Stimulated activated CD4-positive, alpha-beta T cell treated with anti-CD3 and anti-CD28 coated beads, Interleukin-15, amount 100 ng/mL, for 24 hours (primary cell): ENCODE measurements at regions not wholly inside any gene's neighbourhood (a gene's known extent, or its start where the extent isn't known, plus 50 kb on each side); places are given as distances from the start of the nearest gene placed in this dataset.
"Not testable (repeated sequence)": the region's sequence is repeated elsewhere in the genome, so short reads cannot be mapped to it uniquely, and the experiment has no call there.

Source experiments
- DNase-seq: peaks from one replicate; pipeline ENCODE4 v3.0.0-alpha.2; 2020

DNA sequence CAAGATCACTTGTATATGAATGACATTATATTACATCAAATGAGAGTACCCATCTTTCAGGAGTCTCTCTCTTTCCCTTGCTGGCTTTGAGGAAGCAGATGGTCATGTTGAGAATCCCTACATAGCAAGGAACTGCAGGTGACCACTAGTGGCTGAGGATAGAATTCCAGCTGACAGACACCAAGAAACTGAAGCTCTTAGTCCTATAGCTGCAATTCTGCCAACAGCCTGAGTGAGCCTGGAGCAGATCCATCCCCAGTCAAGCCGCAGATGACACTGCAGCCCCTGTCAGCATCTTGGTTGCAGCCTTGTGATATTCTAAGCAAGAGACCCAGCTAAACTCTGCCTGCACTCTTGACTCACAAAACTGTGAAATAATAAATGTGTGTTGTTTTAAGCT lies 531.5 kb downstream of the CSNK1G3 start:
- DNase-seq = no peak

DNA sequence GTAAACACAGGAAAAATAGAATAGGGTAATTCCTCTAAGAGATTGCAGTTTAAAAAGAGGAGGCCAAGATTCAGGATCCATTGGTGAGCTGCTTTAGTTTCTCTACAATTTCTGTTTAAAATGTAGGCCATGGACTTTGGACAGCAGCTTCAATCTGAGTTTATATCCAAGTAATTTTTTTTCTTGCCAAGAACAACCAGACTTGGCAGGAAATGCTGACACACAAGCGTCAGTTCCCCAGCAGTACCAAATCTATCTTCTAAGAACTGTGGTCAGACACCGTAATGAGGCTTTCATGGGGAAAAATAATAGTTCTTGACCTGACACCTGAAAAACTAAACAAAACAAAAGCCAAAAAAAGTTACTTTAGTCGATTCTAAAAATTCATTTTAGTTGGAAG lies 528.8 kb downstream of the CSNK1G3 start:
- no peak for DNase-seq

DNA sequence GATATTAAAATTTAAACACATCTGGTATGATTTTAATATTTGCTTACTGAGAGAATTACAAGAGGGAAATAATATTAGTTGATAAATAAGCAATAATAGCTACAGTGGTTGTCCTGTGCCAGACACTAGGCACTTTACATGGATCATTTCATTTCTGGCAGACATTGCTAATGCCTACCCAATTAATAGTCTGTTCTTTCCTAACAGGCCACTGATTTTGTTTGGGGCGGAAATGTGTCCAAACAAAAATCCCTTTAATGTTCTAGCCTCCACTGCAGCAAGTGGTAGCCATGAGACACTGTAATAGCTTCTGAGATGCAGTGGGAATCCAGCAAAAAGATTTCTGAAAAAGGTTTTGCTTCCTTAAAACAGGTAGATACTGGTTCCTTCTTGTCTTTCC lies 527.4 kb downstream of the CSNK1G3 start:
- DNase-seq = no peak

DNA sequence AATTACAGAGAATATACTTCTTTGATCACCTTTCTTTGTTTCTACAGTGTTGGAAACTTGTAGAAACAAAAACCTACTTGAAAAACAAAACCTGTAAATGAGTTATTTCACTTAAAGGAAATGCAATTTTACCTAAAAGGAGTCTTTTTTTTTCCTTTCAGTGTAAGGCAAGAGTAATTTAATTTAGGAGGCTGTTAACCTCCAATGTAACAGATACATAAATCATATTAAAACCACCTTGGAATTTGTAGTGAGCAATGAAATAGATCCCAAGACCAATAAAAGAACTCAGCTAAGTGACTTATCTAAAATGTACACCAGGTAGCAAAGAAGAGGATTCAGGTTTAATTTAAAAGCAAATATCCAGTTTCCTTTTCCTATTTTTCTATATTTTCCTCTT lies 524.8 kb downstream of the CSNK1G3 start:
- no peak for DNase-seq

DNA sequence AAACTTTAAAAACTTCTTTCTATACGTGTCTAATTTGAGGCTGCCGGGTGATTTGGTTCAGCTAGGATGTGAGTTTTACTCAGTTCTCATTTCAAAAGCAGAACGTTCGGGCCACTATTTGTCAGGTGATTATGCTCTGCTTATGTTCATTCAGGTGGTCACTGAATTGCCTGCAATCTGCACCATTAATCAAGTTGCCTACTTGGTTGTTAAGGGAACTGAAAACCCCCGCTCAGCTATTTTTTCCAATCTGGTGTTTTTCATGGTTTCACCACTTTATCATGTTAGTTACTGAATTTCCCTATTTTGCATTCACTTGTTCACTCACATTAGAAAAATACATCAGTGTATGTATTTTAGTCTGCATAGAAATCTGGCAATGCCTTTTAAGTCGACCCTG lies 523.0 kb downstream of the CSNK1G3 start:
- no peak for DNase-seq

DNA sequence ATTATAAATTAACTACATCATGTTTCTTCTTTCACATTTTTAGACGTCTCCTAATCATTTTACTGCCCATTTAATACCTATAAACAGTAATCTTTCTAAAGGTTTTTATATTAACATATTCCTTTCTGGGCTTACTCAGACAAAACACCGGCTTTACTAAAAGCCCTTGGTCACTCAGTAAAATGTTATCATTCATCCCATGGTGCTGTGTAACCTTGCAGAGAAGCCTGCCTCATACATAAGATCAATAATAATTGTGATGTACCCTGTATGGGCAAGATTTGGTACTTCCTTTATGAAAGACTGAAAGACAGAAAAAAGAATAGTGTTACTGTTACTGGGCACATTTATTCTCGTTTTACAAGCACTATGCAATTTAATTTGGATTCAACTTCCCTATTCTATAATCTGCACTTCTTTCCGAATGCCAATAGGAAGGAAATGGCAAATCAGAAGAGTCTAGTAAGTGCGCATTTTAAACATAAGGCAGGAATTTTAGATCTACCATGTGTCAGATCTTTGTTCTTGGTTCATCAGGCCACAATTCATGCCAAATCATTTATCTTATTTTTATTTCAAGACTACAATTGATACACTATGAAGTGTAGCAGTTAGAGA lies 522.2 kb downstream of the CSNK1G3 start:
- DNase-seq = no peak

DNA sequence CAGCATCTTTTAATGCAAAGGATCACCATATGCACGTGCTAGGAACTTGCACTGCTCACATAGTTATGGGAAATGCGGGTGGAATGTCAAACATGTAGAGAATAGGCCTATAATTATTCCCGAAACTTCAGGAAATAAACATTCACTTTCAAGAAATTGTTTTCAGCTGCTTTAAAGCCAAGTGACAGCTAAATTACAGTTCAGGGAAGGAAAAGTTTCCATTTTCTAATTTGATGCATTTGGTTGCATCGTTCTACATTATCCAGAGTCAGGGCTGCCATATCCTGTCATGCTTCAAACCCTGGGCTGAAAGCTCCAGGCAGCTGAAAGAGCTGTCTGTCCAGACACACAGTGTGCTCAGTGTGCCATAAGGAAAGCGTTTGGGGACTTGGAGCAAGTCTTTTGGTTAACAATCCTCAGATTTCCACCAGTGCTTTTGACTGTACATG lies 518.1 kb downstream of the CSNK1G3 start:
- no peak for DNase-seq

DNA sequence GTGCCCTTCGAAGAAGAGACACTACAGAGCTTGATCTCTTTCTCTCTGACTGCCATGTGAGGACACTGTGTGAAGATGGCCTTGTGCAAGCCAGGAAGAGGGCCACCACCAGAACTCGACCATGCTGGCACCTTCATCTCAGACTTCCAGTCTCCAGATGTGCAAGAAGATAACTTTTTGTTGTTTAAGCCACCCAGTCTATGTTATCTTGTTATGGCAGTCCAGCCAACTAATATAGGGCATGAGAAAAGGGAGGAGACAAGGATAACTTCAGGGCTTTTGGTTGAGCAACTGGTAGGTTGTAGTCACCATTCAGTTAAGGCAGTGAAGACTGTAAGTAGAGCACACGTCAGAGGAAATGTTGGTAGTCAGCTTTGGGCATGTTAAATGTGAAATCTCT lies 515.5 kb downstream of the CSNK1G3 start:
- no peak for DNase-seq

DNA sequence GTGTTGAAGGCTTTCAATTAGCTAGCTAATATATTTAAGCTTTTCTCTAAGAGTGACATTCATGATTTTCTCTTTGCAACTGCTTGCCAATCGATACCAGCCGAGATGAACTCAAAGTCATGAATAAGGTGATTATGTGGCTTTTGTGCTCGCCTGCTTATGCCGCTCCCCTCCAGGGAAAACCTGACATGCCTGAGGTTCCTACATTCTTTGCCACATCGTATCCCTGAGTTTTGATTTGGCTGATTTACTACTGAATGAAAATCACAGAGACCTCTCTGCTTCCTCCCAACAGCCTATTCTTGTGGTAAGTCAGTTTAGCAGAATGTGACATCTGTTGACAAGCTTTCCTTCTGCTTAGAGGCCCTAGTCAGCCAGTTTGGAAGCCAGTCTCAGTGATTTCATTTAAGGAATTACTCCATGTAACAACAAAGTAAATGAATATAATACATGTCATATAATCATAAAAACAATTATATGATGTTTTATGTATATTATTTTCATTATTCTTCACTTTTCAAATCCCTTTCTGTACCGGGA lies 513.4 kb downstream of the CSNK1G3 start:
- DNase-seq = no peak

DNA sequence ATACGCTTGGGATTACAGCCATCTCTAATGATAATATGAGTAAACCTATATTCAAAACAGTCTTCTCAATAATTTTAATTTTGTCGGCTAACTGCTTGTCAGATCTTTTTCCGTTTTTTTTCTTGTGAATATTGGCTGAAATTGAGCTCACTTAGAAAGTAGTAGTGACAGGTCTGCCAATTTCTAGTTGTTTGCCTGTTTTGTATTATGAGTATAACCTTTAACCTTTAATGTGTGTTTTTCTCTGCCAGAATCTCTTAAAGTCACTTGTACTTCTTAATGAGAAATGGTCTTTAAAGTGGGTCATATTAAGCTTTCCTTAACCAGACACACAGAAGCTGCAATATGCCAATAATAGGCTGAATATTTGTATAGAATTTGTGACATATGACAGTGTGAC lies 511.0 kb downstream of the CSNK1G3 start:
- no peak for DNase-seq

DNA sequence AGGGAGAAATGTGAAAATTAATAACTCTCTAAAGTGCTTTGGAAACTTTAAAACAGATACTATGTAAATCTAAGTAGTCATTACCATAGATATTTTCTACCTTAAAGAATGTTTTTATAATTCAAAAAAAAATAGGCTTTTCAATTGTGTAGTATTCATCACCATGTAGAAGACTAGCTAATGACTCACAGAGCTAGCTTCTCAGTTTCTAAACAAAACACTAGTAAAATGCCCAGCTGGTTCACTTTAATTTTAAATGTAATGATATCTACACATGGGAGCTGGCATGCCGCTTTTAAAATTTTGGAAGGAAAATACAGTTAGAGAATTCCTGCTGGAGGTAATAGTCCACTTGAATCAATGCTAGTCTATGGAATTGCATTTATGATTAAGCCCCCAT lies 509.8 kb downstream of the CSNK1G3 start:
- DNase-seq = no peak

DNA sequence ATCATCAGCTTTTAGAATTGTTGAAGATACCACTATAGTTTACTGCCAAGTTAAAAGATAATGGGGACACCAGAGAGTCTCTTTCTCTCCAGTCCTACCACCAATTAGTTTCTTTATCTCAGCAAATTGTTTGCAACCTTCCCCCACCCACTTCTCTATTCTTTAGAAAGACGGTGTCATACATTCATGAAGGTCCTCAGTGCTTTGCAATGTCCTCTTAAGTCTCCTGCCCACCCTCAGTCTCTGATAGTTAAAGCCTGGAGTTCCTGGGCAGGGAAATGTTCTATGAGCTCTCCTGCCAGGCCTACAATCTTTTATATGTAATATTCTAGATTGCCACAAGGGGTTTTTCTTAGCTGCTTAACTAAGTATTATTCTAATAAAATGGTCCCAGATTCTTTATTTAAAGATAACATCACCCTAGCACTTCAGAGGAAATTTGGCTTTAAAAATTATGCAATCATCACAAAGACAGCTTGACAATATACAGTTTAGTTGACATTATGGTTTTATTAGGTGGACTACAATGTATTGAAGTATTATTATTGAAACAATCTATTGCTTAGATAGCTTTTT lies 509.2 kb downstream of the CSNK1G3 start:
- DNase-seq = no peak

DNA sequence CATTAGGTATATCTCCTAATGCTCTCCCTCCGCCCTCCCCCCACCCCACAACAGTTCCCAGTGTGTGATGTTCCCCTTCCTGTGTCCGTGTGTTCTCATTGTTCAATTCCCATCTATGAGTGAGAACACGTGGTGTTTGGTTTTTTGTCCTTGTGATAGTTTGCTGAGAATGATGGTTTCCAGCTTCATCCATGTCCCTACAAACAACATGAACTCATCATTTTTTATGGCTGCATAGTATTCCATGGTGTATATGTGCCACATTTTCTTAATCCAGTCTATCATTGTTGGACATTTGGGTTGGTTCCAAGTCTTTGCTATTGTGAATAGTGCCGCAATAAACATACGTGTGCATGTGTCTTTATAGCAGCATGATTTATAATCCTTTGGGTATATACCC lies 505.3 kb downstream of the CSNK1G3 start:
- DNase-seq = not testable (repeated sequence)

DNA sequence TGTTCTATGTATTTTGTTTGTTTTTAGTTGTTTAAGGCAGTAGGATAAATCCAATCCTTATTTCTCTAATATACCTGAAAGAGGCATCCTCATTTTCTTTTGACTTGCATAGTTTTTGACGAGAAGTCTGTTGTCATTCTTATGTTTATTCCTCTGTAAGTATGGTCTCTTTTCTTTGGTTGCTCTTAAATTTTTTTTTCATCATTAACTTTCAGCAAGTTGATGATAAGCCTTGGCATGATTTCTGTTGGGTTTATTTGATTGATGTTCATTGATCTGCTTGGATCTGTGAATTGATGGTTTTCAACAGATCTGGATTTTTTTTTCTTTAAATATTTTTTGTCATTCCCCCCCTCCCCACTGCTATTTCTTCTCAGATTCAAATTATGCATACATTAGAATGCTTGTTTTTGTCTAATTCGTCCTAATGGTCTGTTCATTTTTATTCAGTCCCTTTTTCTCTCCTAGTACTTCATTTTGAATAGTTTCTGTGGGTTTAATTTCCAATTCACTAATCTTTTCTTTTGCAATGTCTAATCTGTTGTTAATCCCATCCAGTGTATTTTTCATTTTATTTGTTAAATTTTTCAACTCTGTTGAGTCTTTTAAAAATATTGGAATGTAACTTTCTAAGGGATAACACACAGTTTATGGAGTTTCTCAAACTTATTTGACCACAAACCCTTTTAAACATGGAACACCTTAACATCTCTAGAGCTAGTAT lies 495.9 kb downstream of the CSNK1G3 start:
- no peak for DNase-seq

DNA sequence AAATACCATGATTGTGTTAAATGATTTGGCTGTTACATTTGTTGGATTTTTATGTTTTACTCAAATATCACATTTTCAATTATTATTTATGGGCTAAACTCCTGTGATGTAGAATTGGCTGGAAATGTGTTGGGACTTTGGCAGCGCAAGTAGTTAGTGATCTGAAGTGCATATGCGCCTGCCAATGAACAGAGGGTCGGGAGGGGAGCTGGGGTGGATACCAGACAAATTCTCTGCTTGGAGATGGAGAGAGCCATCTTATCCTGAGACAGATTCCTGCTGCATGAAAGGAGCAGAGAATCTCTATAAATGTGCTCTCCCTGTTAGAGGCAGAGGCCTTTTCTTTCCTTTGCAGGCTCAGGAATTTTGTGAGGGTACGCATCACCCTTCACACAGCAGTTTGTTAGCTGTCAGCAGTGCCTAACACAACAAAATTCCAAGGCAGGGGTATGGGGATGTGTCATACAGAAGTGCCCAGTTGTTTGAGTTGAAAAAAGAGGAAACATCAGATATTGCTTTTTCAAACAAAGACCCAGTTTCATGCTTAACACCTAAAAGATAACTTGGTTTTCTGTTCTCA lies 489.1 kb downstream of the CSNK1G3 start:
- no peak for DNase-seq

DNA sequence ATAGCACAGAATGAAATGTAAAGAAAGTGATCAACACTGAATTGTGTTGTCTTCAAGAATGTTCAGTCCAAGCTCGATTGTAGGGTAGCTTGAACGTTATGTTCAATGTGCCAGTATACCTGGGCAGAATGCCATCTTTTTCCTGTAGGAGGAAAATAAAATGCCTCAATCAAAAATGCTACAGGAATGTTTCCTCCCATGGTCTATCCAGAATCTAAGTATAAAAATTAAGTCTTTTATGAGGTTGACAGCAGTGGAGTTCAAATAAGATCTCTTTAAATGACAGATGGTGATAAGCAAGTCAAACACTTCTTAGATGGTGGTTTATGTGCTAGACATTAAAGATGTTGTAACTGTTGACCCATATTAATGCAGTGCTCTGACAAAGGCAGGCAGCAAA lies 488.6 kb downstream of the CSNK1G3 start:
- DNase-seq = no peak

DNA sequence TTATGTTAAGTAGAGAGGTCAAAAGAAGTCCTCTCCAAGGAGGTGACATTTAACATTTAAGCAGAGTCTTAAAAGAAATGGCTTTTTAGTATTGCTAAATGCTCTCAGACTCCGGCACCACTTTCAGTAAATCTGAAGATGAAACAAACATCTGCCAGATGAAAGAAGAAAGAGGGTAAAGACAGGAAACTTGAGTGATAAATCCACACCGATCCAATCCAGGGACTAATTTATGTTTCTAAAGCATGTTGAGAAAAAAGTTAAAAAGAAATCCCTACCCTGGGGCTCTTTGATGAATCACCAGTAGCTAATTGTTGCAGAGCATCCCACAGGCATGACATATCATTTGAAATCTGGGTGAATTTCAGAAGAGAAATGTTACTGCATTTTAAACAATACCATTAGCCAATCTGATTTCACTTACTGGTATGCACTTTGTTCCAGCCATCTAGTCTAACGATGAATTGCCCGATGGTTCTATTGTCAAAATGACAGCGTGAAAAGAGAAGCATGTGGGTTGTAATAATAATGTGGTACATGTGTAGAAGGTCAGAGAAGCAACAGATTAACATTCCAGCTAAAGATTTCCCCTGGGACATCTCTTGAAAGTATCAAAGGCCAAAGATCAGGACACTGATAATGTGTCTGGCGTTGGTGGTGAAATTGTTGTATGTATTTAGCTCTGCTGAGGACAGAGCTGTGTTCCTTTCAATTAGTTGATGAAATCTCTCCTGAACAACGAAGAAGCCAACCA lies 485.7 kb downstream of the CSNK1G3 start:
- no peak for DNase-seq

DNA sequence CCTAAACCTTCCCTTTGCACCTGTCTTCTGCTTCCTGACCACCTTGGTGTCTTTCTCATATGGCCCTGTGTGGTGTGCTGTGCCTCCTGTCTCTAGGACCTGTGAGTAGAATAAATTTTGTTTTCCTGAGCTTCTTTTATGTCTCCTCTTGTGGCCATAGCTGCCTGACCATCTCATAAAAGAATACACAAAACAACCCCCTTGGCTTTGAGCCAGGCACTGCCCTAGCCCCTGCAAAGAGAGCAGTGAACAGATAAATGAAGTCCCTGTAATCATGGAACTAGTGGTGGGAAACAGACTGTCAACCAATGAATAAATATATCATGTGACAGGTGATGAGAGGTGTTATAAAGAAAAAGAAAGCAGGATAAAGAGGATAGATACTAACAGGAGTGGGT lies 485.1 kb downstream of the CSNK1G3 start:
- DNase-seq = no peak

DNA sequence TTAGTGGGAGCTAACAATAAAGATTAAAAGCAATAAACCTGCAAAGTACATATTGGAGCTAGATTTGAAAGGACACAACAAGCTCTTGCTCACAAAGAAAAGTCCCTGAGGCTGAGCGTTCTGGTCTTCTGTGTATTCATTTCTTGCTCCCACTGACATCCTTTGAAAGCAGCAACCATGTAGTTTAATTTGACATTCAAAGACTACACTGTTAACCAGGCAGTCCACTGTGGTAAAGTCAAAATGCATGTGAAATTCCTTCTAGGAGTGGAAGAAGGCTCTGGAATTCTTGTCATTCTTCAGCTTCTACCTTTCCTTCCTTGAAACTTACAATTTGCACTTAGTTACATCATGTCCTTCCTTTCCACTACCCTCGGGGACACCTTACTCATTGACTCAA lies 480.7 kb downstream of the CSNK1G3 start:
- no peak for DNase-seq

DNA sequence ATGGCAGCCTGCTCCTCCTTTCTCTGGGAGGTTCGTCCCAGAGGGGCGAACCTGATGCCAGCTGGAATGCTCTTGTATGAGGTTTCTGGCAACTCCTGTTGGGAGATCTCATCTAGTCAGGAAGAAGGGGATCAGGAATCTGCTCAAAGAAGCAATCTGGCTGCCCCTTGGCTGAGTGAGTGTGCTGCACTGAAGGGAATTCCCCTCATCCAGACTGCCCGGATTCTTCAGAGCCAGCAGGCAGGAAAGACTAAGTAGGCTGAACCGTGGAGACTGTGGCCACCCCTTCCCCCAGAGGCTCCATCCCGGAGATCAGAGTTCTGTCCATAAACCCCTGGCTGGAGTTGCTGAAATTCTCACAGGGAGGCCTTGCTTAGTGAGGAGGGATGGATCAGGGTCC lies 476.0 kb downstream of the CSNK1G3 start:
- no peak for DNase-seq

DNA sequence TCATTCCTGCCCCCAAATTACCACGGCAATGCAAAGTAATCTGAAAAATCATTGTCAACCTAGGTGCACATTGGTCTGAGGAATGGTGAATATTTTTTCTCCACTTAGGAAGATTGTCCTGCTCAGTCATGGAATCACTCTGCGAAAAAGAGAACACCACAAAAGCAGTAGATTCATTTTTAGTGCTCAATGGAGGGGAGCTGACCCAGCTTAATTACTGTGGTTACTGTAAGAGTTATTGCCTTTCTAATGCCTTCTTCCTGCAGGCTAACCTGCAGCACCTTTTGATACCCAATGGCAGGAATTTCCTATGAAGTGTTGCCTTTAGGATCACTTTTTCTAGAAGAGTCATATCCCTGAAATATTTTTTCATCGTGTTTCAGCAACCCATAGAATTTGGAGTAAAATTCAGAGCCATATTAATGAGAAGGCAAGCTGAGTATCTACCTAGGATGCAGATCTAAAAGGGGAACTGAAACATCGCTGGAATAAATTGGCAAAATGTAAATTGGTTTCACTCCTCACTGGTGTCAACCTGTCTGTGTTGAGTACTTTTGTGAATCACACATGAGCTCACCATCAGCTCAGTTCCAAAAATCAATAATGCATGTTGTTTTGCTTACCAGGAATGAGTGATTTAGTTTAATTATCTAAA lies 464.5 kb downstream of the CSNK1G3 start:
- DNase-seq = no peak

DNA sequence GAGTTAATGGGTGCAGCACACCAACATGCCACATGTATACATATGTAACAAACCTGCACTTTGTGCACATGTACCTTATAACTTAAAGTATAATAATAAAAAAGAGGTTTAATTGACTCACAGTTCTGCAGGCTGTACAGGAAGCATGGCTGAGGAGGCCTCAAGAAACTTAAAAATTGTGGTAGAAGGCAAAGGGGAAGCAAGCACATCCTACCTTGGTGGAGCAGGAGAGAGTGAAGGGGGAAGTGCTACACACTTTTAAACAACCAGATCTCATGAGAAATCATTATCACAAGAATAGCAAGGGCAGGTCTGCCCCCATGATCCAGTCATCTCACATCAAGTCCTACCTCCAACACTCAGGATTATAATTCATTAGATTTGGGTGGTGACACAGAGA lies 463.5 kb downstream of the CSNK1G3 start:
- not testable (repeated sequence) for DNase-seq

DNA sequence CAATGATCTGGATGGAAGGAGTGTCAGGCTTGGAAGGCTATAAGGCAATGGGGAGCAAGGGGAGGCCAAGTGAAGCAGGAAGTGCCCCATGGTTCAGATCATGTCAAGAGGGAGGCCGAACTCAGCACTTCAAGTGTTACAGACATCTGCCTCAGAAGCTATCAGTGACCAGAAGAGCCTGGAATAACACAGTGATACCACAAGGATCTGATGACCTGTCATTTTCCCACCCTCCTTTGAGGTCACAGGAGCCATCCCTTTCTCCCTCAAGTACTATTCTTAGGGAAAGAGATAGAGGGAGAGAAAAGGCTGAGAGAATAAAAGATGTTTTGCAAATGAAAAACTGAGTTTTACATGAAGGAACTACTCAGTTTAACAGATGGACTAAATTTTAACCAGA lies 454.8 kb downstream of the CSNK1G3 start:
- DNase-seq = no peak
